Left colon (tissue), 2 donors: ENCODE measurements at regions not wholly inside any gene's neighbourhood (a gene's known extent, or its start where the extent isn't known, plus 50 kb on each side); places are given as distances from the start of the nearest gene placed in this dataset.
"Not testable (repeated sequence)": the region's sequence is repeated elsewhere in the genome, so short reads cannot be mapped to it uniquely, and the experiment has no call there.

Source experiments
- ATAC-seq: fragments of 200-7000 bp; cut with Tn5 transposase; one replicate; pipeline ENCODE4 v1.9.1; 2020; ENCODE audit warnings: mild to moderate bottlenecking, moderate library complexity
- DNase-seq, 2 donors: peaks; one replicate each; pipeline ENCODE4 v3.0.0-alpha.2; 2020
- intact Hi-C, 2 donors: fragments of 100-400 bp; cut with DNase I in 1 of 2; cut with micrococcal nuclease in 1 of 2; formaldehyde crosslinking; loops; one replicate each; pipeline versions ENCODE4 v1.11.2 to v1.14.0; 2022; cut with DNase I, micrococcal nuclease
- donor health status: DM: no; HTN: no; CAD: no.
- donor health status: DM: yes; HTN: yes; CAD: no.

DNA sequence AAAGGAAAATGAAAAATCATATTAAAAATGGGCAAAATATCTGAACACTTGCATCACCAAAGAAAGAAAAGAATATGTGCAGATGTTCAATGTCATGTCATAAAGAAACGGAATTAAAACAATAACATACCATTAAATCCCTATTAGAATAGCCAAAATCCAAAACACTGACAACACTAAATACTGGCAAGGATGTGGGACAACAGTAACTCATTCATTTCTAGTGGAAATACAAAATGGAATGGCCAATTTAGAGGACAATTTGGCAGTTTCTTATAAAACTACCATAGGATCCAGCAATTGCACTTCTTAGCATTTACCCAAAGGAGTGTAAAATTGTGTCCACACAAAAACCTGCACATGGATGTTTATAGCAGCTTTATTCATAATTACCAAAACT is 542.5 kb upstream of the UBE2E2 start:
- no peak for ATAC-seq
- intact Hi-C loops: no loop called here
- DNase-seq: no peak

- ATAC-seq: no peak
- intact Hi-C loops: no loop called here
- DNase-seq: no peak
These were observed 541.9 kb upstream of the UBE2E2 start for GRCh38 chr3:22661121-22661700.

GRCh38 chr3:22665528-22665927 is 537.6 kb upstream of the UBE2E2 start:
- intact Hi-C loops: no loop called here
- no peak for DNase-seq
- no peak for ATAC-seq

- DNase-seq: no peak
- ATAC-seq: no peak
- intact Hi-C loops: no loop called here
These were observed 536.4 kb upstream of the UBE2E2 start for GRCh38 chr3:22666736-22667135.

DNA sequence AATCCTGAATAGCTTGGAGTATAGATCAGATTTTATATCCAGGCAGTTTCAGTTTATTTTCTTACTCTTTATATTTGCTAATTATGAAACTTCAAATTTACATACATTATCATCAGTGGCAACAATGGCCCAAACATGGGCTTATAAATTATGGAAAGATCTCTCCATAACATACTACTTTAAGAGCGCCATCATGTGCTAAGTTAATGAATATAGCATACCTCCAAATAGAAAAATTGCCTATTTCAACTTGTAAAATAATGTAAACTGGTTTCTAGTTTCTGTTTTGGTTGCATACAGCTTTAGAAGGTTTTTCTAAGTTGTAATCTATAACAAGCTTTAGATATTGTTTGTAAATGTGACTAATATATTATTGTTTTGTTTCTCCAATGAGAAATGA is 531.3 kb upstream of the UBE2E2 start:
- DNase-seq: no peak
- intact Hi-C loops: no loop called here
- ATAC-seq: no peak

- DNase-seq: no peak
- no peak for ATAC-seq
- intact Hi-C loops: no loop called here
These were observed 518.4 kb upstream of the UBE2E2 start for GRCh38 chr3:22684739-22685138.

GRCh38 chr3:22685597-22685996 is 517.5 kb upstream of the UBE2E2 start:
- ATAC-seq (no peak), DNase-seq (no peak)
- intact Hi-C loops: no loop called here

DNA sequence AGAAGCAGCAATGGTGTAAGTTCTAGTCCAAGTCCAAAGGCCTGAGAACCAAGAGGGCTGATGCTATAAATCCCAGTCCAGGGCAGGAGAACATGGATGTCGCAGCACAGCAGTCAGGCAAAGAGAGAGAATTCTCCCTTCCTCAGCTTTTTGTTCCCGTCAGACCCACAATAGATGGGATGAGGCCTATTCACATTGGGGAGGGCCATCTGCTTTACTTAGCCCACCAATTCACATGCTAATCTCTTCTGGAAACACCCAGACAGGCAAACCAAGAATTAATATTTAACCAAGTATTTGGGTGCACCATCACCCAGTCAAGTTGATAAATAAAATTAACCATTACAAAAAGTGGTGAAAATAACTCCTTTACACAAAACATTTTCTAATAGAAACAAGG is 511.7 kb upstream of the UBE2E2 start:
- intact Hi-C loops: no loop called here
- no peak for ATAC-seq

GRCh38 chr3:22691856-22692628 is 511.1 kb upstream of the UBE2E2 start:
- intact Hi-C loops: no loop called here
- ATAC-seq (no peak), DNase-seq (no peak)

More for the DNA sequence above, 511.7 kb upstream of the UBE2E2 start:
- DNase-seq: no peak

GRCh38 chr3:22700876-22701275 is 502.3 kb upstream of the UBE2E2 start:
- ATAC-seq (no peak), DNase-seq (no peak)
- intact Hi-C loops: no loop called here

GRCh38 chr3:22704166-22704565 is 499.0 kb upstream of the UBE2E2 start:
- ATAC-seq (no peak), DNase-seq (no peak)
- intact Hi-C loops: no loop called here

DNA sequence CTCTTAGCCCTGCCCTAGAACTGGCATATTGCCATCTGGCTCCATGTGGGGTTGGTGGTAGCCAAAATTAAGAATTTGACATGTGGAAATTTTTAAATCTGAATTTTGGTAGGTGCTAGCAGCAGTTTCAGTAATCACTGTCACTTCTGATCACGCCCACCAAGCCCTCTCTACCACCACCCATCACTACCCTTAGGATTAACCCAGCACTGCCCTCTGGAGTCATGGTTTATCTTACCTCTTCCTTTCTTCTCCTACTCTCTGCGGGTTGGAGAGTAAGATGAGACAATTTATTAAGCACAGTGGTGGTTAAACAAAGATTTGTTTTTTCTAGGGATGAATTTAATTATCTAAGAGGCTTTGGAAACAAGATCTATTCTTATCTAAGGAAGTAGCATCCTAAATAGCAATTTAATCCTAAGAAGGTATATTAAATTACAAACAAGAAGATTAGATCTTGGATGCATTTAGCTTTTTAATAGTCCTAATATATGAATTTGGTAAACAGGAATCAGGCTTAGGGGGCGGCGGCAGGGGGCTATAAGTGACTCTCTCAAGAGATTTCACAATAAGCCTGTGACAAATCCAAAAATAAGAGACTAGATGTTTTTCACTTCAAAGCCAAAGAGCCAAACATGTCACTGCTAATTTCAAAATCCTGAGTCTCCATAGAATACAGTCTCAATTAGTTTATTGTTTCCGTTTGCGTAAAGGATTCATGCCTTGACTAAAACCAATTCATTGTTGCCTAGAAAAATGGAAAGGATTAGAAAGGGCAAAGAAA is 498.4 kb upstream of the UBE2E2 start:
- DNase-seq (no peak), ATAC-seq (no peak)
- intact Hi-C loops: no loop called here

- ATAC-seq, intact Hi-C loops, DNase-seq: not testable (repeated sequence)
These were observed 496.2 kb upstream of the UBE2E2 start for GRCh38 chr3:22706922-22707321.

GRCh38 chr3:22713936-22714335 is 489.2 kb upstream of the UBE2E2 start:
- intact Hi-C loops: no loop called here
- ATAC-seq: no peak

DNA sequence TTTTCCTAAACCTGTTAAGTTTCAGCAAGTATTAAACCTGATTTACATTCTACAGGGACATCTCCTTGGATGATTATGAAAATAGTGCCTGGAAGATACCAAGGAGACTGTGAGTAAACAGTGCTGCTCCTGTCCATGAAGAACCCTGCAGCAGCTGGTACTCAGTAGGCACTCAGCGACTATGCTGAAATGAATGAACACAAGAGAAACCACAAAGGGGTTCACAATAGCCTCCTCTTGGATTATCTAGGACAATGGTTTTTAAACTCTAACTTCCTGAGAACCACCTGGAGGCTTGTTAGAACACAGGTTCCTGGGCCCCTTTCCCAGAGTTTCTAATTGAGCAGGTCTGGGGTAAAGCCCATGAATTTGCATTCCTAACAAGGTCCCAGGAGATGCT is 488.4 kb upstream of the UBE2E2 start:
- intact Hi-C loops: no loop called here
- ATAC-seq: no peak
- DNase-seq: no peak

More at GRCh38 chr3:22713936-22714335, 489.2 kb upstream of the UBE2E2 start:
- no peak for DNase-seq

DNA sequence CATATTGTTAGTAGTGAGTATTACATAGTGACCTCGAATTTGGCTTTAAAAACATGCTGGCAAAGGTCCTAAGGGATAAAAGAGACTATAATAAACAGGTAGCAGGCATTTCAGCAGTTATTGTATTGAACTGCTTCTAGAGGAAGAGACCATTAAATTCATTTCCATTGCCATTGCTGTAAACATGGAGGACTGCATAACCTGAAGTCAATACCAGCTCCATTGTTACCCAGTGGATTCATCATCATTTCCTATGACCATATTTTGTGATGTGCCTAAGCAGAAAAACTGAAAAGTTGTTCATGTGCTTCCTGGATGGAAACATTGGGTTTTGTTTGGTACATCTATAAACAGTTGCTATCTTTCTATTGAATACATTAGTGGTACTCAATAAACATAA is 482.5 kb upstream of the UBE2E2 start:
- no peak for ATAC-seq
- no peak for DNase-seq
- intact Hi-C loops: no loop called here

DNA sequence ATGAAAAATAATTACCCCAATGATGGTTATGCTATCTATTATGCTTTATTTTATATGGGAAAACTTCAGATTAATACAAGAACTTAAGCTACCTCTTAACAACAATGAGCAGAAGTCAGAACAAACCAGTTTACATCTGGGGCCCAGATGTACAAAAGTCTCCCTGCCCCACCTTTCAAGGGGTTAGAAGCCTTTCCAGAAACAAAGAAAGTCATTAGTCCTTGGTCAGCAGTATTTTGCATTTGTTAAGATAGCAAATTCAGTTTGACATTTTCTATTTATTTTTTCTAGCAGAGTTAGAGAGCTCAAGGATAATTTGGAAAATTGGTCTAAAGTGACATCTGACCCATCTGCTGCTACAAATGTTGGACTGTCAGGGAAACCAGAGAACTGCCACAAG is 478.7 kb upstream of the UBE2E2 start:
- intact Hi-C loops: no loop called here
- ATAC-seq (no peak), DNase-seq (no peak)

DNA sequence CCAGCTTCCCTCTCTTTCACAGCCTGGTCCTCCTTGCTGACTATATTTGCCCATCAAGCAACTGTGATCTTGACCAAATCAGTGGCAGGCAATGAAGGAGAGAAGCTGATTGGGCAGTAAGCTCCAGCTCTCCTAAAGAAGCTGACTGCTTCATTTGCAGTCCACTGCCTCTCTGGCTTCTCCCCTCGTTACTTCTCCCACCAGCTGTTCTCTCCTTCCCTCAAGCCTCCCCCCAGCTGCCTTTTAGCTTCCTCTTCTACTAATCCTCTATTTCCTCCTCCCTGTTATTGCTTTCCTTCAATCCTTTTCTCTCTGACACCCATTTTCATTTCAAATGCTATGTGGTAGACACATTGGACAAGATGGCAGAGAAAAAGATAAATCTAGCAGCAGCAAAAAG is 474.7 kb upstream of the UBE2E2 start:
- ATAC-seq (no peak), DNase-seq (no peak)
- intact Hi-C loops: no loop called here

DNA sequence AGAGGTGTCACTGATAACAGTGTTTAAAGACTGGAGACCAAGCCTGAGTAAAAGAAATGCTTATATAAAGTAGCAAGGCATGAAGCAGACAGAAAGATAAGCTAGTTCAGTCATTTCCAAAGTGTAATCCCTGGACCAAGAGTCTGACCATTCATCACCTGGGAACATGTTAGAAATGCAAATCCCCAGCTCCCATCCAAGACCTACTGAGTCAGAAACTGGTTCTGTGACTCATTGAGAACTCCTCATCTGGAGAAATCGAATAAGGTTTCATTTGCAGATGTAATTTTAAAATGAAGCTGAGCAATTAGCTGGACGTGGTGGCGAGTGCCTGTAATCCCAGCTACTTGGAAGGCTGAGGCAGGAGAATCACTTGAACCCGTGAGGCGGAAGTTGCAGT is 473.9 kb upstream of the UBE2E2 start:
- intact Hi-C loops: no loop called here
- no peak for ATAC-seq
- no peak for DNase-seq

GRCh38 chr3:22729981-22730380 is 473.1 kb upstream of the UBE2E2 start:
- DNase-seq (no peak), ATAC-seq (peak; percentile 51)
- intact Hi-C loops: no loop called here
